HCT116 (cell line): ENCODE measurements at regions not wholly inside any gene's neighbourhood (a gene's known extent, or its start where the extent isn't known, plus 50 kb on each side); places are given as distances from the start of the nearest gene placed in this dataset.

Experiments
- ATAC-seq: fragments of 200-7000 bp; cut with Tn5 transposase; 2 replicates; pipeline ENCODE4 v1.9.1; 2020; ENCODE audit warnings: mild to moderate bottlenecking, moderate library complexity
- BruUV-seq: library from RNA; stranded (reverse); fragments of 400-500 nt; replicated peaks from 2 replicates; lab custom pipeline; 2021; lab: Mats Ljungman, UMichigan
- CTCF ChIA-PET: fragments of 300-600 bp; sonication (Branson Sonifier 250); formaldehyde crosslinking; loops from one replicate; lab custom pipeline; 2021; ENCODE audit warnings: antibody characterized with exemption; lab: Charles Lee
- POLR2A ChIA-PET: fragments of 300-600, 350-600 bp; sonication (Branson Sonifier 250); formaldehyde crosslinking; loops from one replicate; lab custom pipeline; 2021; ENCODE audit warnings: antibody characterized with exemption; lab: Charles Lee
- RAD21 ChIA-PET, 2 experiments: fragments of 300-600 bp; sonication (Branson Sonifier 250); formaldehyde crosslinking; loops; one replicate each; lab custom pipeline; 2023; ENCODE audit warnings: low total read pairs in 2 of 2; ENCODE audit not compliant: uncharacterized antibody in 2 of 2, unreplicated experiment in 2 of 2, low non-redundant PET in 1 of 2; lab: Charles Lee
- DNase-seq: peaks from one replicate; pipeline ENCODE4 v3.0.0-alpha.2; 2010; ENCODE audit warnings: low read depth, low spot score
- H2AFZ ChIP-seq: fragments of 200-600 bp; shearing (Covaris generic), sonication (generic); 2 replicates; pipeline ENCODE4 v1.6.1; 2017; ENCODE audit warnings: low read depth, mixed run types, mixed read lengths, antibody characterized with exemption, low read length; ENCODE audit not compliant: poor library complexity, severe bottlenecking
- H3K27ac ChIP-seq: 2 replicates; pipeline ENCODE4 v1.5.1; 2012; ENCODE audit warnings: low read depth, low read length
- H3K27me3 ChIP-seq: fragments of 200-600 bp; sonication (generic); 2 replicates; pipeline ENCODE4 v1.6.1; 2016; ENCODE audit warnings: mixed run types, low read length, mixed read lengths; ENCODE audit not compliant: insufficient read depth
- H3K36me3 ChIP-seq, 2 experiments: fragments of 200-500 bp in 1 of 2; fragments of 200-600 bp in 1 of 2; sonication (Bioruptor generic) in 1 of 2; sonication (generic) in 1 of 2; 2 replicates each; pipeline versions ENCODE4 v1.5.1 to v1.6.1; 2014 to 2016; ENCODE audit warnings: low read length in 2 of 2, inconsistent platforms in 1 of 2, mixed read lengths in 1 of 2, mixed run types in 1 of 2; ENCODE audit not compliant: insufficient read depth in 2 of 2, control insufficient read depth in 1 of 2
- H3K4me1 ChIP-seq, 2 experiments: fragments of 200-600 bp in 1 of 2; sonication (generic) in 1 of 2; 2 replicates each; pipeline versions ENCODE4 v1.5.1 to v1.6.1; 2012 to 2017; ENCODE audit warnings: low read length in 2 of 2, inconsistent platforms in 1 of 2, mild to moderate bottlenecking in 1 of 2, mixed read lengths in 1 of 2, mixed run types in 1 of 2, moderate library complexity in 1 of 2; ENCODE audit not compliant: insufficient read depth in 2 of 2, control insufficient read depth in 1 of 2
- H3K4me2 ChIP-seq: fragments of 200-600 bp; sonication (generic); 2 replicates; pipeline ENCODE4 v1.6.1; 2017; ENCODE audit warnings: mixed run types, low read length, mixed read lengths
- H3K4me3 ChIP-seq, 2 experiments: fragments of 200-600 bp in 1 of 2; sonication (generic) in 1 of 2; replicated peaks in 1 of 2; 2 replicates each; pipeline ENCODE4 v1.5.1; 2011 to 2016; ENCODE audit warnings: low read length in 2 of 2, control low read depth in 1 of 2, low read depth in 1 of 2, mild to moderate bottlenecking in 1 of 2, mixed read lengths in 1 of 2, mixed run types in 1 of 2
- H3K79me2 ChIP-seq: fragments of 200-600 bp; sonication (generic); 2 replicates; pipeline ENCODE4 v1.6.1; 2017; ENCODE audit warnings: mild to moderate bottlenecking, mixed run types, low read length, moderate library complexity, mixed read lengths; ENCODE audit not compliant: insufficient read depth
- H3K9ac ChIP-seq: fragments of 200-600 bp; sonication (generic); 2 replicates; pipeline ENCODE4 v1.6.1; 2016; ENCODE audit warnings: low read length, mixed read lengths
- H3K9me2 ChIP-seq: fragments of 200-600 bp; sonication (generic), shearing (Covaris generic); 2 replicates; pipeline ENCODE4 v1.6.1; 2017; ENCODE audit warnings: mixed run types, mild to moderate bottlenecking, moderate library complexity; ENCODE audit not compliant: insufficient read depth
- H3K9me3 ChIP-seq, 2 experiments: fragments of 200-500 bp in 1 of 2; fragments of 200-600 bp in 1 of 2; sonication (Bioruptor generic) in 1 of 2; sonication (generic) in 1 of 2; 2 replicates each; pipeline ENCODE4 v1.6.1; 2014 to 2017; ENCODE audit warnings: low read length in 2 of 2, mixed read lengths in 2 of 2, inconsistent platforms in 1 of 2, low read depth in 1 of 2, mild to moderate bottlenecking in 1 of 2, mixed run types in 1 of 2, moderate library complexity in 1 of 2; ENCODE audit not compliant: control insufficient read depth in 1 of 2, insufficient read depth in 1 of 2
- H4K20me1 ChIP-seq: fragments of 200-600 bp; sonication (generic), shearing (Covaris generic); 2 replicates; pipeline ENCODE4 v1.6.1; 2017; ENCODE audit warnings: mixed run types, mild to moderate bottlenecking, moderate library complexity; ENCODE audit not compliant: insufficient read depth
- JUND ChIP-seq: IDR thresholded peaks from 2 replicates; pipeline ENCODE4 v1.6.1; 2012
- POLR2AphosphoS5 ChIP-seq: IDR thresholded peaks from 2 replicates; pipeline ENCODE4 v1.6.1; 2011; ENCODE audit warnings: mild to moderate bottlenecking, low read depth, low read length, moderate library complexity
- SIN3A ChIP-seq: IDR thresholded peaks from 2 replicates; pipeline ENCODE4 v1.6.1; 2012; ENCODE audit warnings: low read depth
- YY1 ChIP-seq: IDR thresholded peaks from 2 replicates; pipeline ENCODE4 v1.6.1; 2011; ENCODE audit warnings: low read length, low read depth, moderate library complexity, mild to moderate bottlenecking; ENCODE audit not compliant: insufficient replicate concordance; ENCODE audit errors: extremely low read depth
- intact Hi-C: fragments of 100-400 bp; cut with micrococcal nuclease; formaldehyde crosslinking; loops from 2 replicates; pipeline ENCODE4 v1.10.0; 2022
- TF ChIP-seq, protein P1 (sequence below): IDR thresholded peaks from 2 replicates; pipeline ENCODE4 v1.6.1; 2012; ENCODE audit warnings: low read depth
- TF ChIP-seq, protein P2 (sequence below): IDR thresholded peaks from 2 replicates; pipeline ENCODE4 v1.6.1; 2012
- TF ChIP-seq, protein P3 (sequence below): IDR thresholded peaks from 2 replicates; pipeline ENCODE4 v1.6.1; 2011; ENCODE audit warnings: mild to moderate bottlenecking, low read length, moderate library complexity; ENCODE audit not compliant: insufficient replicate concordance; ENCODE audit errors: extremely low read depth

DNA sequence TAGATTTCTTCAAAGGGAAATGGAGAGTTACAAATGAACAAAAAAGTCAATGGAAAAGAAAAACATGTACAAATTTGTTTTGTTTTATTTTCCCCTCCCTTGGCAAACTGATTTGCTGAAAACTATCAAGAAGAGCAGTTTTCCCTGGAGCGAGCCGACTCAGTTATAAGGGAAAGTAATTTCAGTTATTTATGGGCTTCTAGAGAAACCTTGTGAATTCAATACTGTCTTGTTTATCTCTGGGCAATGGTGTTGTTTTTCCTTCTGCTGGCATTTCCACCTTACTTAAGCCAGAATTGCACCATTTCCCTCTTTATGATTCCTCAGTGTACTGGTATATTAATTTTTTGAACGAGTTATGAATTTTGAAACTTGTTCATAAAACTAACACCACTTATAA lies 1163.6 kb downstream of the CDH12 start (continued):
- TF ChIP-seq, protein P1, sequence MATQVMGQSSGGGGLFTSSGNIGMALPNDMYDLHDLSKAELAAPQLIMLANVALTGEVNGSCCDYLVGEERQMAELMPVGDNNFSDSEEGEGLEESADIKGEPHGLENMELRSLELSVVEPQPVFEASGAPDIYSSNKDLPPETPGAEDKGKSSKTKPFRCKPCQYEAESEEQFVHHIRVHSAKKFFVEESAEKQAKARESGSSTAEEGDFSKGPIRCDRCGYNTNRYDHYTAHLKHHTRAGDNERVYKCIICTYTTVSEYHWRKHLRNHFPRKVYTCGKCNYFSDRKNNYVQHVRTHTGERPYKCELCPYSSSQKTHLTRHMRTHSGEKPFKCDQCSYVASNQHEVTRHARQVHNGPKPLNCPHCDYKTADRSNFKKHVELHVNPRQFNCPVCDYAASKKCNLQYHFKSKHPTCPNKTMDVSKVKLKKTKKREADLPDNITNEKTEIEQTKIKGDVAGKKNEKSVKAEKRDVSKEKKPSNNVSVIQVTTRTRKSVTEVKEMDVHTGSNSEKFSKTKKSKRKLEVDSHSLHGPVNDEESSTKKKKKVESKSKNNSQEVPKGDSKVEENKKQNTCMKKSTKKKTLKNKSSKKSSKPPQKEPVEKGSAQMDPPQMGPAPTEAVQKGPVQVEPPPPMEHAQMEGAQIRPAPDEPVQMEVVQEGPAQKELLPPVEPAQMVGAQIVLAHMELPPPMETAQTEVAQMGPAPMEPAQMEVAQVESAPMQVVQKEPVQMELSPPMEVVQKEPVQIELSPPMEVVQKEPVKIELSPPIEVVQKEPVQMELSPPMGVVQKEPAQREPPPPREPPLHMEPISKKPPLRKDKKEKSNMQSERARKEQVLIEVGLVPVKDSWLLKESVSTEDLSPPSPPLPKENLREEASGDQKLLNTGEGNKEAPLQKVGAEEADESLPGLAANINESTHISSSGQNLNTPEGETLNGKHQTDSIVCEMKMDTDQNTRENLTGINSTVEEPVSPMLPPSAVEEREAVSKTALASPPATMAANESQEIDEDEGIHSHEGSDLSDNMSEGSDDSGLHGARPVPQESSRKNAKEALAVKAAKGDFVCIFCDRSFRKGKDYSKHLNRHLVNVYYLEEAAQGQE, result no peak
- TF ChIP-seq, protein P2, sequence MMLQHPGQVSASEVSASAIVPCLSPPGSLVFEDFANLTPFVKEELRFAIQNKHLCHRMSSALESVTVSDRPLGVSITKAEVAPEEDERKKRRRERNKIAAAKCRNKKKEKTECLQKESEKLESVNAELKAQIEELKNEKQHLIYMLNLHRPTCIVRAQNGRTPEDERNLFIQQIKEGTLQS, result no peak
- TF ChIP-seq, all 23 proteins: peak for 0

DNA sequence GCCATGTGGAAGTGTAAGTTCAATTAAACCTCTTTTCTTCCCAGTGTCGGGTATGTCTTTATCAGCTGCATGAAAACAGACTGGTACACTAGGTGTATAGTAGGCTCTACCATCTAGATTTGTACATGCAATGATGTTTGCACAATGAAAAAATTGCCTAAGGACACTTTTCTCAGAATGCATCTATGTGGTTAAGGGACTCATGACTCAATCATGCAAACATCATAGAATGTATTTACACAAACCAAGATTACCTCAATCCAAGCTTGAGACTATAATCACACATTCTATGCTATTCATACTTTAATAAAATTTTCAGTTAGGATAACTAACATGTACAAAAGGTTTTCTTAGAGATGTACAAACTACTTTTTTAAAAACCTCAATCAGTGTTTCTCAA lies 1164.5 kb downstream of the CDH12 start:
- Histone ChIP-seq H3K27me3 (no peaks in the 10 kb centered on the region), H2AFZ (no peak overlapping the region), H3K27ac (no peak overlapping the region), H4K20me1 (no peaks in the 10 kb centered on the region; the same call in 1 of the 2 replicates), H3K4me2 (no peak overlapping the region), H3K79me2 (no peaks in the 10 kb centered on the region), H3K4me3 (no peak overlapping the region), H3K9ac (no peak overlapping the region), H3K9me3 (peaks cover 6 to 13% of the 10 kb centered on the region in 2 experiments; a peak in 3 of 4 replicates), H3K4me1 (no peaks in the 10 kb centered on the region), H3K36me3 (no peaks in the 10 kb centered on the region), H3K9me2 (no peaks in the 10 kb centered on the region)
- CTCF ChIA-PET, result no interaction called here
- TF ChIP-seq JUND, result no peak
- TF ChIP-seq, protein P1, result no peak
- no peak for TF ChIP-seq POLR2AphosphoS5
- no peak for TF ChIP-seq SIN3A
- TF ChIP-seq, protein P3, sequence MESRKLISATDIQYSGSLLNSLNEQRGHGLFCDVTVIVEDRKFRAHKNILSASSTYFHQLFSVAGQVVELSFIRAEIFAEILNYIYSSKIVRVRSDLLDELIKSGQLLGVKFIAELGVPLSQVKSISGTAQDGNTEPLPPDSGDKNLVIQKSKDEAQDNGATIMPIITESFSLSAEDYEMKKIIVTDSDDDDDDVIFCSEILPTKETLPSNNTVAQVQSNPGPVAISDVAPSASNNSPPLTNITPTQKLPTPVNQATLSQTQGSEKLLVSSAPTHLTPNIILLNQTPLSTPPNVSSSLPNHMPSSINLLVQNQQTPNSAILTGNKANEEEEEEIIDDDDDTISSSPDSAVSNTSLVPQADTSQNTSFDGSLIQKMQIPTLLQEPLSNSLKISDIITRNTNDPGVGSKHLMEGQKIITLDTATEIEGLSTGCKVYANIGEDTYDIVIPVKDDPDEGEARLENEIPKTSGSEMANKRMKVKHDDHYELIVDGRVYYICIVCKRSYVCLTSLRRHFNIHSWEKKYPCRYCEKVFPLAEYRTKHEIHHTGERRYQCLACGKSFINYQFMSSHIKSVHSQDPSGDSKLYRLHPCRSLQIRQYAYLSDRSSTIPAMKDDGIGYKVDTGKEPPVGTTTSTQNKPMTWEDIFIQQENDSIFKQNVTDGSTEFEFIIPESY, result no peak
- no peak for TF ChIP-seq YY1
- RAD21 ChIA-PET, result no interaction called here
- POLR2A ChIA-PET, result no interaction called here
- no peak for ATAC-seq
- no TSS peak for BruUV-seq
- no peak for DNase-seq
- intact Hi-C loops, result no loop called here
